Right lobe of liver (tissue), 6 donors: ENCODE measurements at regions not wholly inside any gene's neighbourhood (a gene's known extent, or its start where the extent isn't known, plus 50 kb on each side); places are given as distances from the start of the nearest gene placed in this dataset.

Experiments
- ATAC-seq, 4 donors: fragments of 200-7000 bp; cut with Tn5 transposase; one replicate each; pipeline ENCODE4 v1.9.1; 2020; ENCODE audit warnings: mild to moderate bottlenecking in 4 of 4, moderate library complexity in 4 of 4
- DNase-seq, 3 donors: peaks; one replicate each; pipeline ENCODE4 v3.0.0-alpha.2; 2020
- H3K27ac ChIP-seq, 3 donors: fragments of 200-600 bp; one replicate each; pipeline ENCODE4 v1.8.0; 2022
- H3K27me3 ChIP-seq, 2 donors: fragments of 200-600 bp; one replicate each; pipeline ENCODE4 v1.8.0; 2022
- H3K36me3 ChIP-seq, 4 donors: fragments of 200-600 bp; sonication (generic) in 1 of 4; one replicate each; pipeline versions ENCODE4 v1.5.1 to v1.8.0; 2017 to 2022; ENCODE audit warnings: control low read depth in 1 of 4
- H3K4me1 ChIP-seq, 4 donors: fragments of 200-600 bp; sonication (generic) in 1 of 4; one replicate each; pipeline versions ENCODE4 v1.5.1 to v1.8.0; 2017 to 2022; ENCODE audit warnings: control low read depth in 1 of 4
- H3K4me3 ChIP-seq, 3 donors: fragments of 200-600 bp; one replicate each; pipeline ENCODE4 v1.8.0; 2022
- H3K9me3 ChIP-seq, 4 donors: fragments of 200-600 bp; sonication (generic) in 1 of 4; one replicate each; pipeline versions ENCODE4 v1.5.1 to v1.8.0; 2017 to 2022; ENCODE audit warnings: control low read depth in 1 of 4
- POLR2A ChIP-seq: fragments of 450-650 bp; IDR thresholded peaks from one replicate; pipeline ENCODE4 v1.6.1; 2017; ENCODE audit warnings: antibody characterized with exemption, mild to moderate bottlenecking
- whole genome bisulfite sequencing: methylation state at CpG from one replicate; pipeline ENCODE4 v1.1.6; 2018; ENCODE audit warnings: low coverage, low lambda C conversion rate; ENCODE audit not compliant: insufficient coverage; ENCODE audit errors: missing lambda C conversion rate; 5-methylcytosine and 5-hydroxymethylcytosine counted together
- intact Hi-C, 2 donors: fragments of 100-400 bp; cut with DNase I; formaldehyde crosslinking; loops; one replicate each; pipeline versions ENCODE4 v1.11.2 to v1.14.1; 2022
- TF ChIP-seq, protein P1 (sequence below), 4 donors: fragments of 200-600 bp in 3 of 4; fragments of 450-650 bp in 1 of 4; IDR thresholded peaks; one replicate each; pipeline versions ENCODE4 v1.5.1 to v1.8.0; 2016 to 2022; ENCODE audit warnings: antibody characterized with exemption in 4 of 4, mild to moderate bottlenecking in 2 of 4
- donor health status: DM: no; HTN: yes; CAD: no.
- donor health status: DM: no; HTN: no; CAD: no.
- donor health status: DM: no; HTN: no; CAD: no.
- donor health status: DM: no; HTN: yes; CAD: no.
- donor health status: DM: no; HTN: yes; CAD: no.

DNA sequence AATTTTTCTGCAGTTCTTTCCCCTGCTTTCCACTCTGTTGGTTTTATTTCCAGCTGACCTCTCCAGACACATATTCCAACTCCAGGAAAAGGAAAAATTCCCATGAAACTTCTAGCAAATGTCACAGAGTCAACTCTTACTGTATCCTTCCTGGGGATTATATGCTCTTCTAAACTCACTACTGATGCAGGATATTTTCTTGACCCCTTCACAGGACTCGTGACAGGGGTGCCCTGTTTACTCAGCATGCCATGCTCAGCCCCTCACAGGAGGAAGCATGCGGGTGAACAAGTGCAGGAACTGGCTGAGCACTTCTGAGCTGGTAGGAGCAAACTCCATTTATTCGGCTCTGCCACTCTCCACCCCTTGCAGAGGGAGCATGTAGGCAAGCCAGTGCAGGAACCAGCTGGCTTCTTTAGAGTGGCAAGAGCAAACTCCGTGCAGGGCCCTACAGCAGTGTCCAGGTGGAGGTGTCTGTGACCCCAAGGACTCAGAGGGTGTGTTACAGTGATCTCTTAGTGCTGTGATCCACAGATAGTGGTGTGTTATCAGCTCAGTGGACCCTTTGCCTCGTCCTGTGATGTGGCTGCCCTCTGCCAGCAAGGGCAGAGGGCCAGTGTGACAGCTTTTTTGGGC is 413.6 kb upstream of the GRM7 start:
- 33% methylated on average over 4 of the region's 5 CpGs for WGBS
- no peaks in the 10 kb centered on the region for H3K4me1 ChIP-seq
- H3K4me3 ChIP-seq: no peak overlapping the region
- no peak overlapping the region for H3K27ac ChIP-seq
- ATAC-seq (peak in 2 of 4 donors; percentile 21 to 69), DNase-seq (no peak)
- no peaks in the 10 kb centered on the region for H3K9me3 ChIP-seq
- intact Hi-C loops: no loop called here
- no peaks in the 10 kb centered on the region for H3K36me3 ChIP-seq
- TF ChIP-seq, protein P1, sequence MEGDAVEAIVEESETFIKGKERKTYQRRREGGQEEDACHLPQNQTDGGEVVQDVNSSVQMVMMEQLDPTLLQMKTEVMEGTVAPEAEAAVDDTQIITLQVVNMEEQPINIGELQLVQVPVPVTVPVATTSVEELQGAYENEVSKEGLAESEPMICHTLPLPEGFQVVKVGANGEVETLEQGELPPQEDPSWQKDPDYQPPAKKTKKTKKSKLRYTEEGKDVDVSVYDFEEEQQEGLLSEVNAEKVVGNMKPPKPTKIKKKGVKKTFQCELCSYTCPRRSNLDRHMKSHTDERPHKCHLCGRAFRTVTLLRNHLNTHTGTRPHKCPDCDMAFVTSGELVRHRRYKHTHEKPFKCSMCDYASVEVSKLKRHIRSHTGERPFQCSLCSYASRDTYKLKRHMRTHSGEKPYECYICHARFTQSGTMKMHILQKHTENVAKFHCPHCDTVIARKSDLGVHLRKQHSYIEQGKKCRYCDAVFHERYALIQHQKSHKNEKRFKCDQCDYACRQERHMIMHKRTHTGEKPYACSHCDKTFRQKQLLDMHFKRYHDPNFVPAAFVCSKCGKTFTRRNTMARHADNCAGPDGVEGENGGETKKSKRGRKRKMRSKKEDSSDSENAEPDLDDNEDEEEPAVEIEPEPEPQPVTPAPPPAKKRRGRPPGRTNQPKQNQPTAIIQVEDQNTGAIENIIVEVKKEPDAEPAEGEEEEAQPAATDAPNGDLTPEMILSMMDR (IDR thresholded peaks at IDR 0.05): no peak
- TF ChIP-seq POLR2A: no peak
- no peaks in the 10 kb centered on the region for H3K27me3 ChIP-seq

DNA sequence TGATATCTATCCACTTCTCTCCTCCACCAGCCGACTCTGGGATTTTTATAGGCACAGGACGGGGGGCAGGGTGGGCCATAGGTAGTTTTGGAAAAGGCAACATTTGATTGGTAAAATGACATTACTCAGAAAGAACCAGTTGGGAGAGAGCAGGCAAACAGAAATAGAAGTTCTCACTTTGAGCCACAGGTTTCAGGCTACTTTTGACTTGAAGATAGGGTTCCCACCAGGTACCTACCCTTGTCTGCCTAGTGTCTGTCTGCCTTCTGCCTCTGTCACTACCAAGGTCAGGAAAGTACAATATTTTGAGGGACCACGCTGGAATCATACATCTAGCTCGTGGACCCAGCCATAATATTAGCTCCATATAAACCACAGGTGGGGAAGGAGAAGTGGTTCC is 412.9 kb upstream of the GRM7 start:
- 42% methylated on average over 4 of the region's 4 CpGs for WGBS
- Histone ChIP-seq H3K27me3 (no peaks in the 10 kb centered on the region), H3K4me3 (no peak overlapping the region), H3K27ac (no peak overlapping the region), H3K36me3 (no peaks in the 10 kb centered on the region), H3K4me1 (no peaks in the 10 kb centered on the region), H3K9me3 (no peaks in the 10 kb centered on the region)
- DNase-seq (no peak), ATAC-seq (no peak)
- intact Hi-C loops: no loop called here
- no peak for TF ChIP-seq POLR2A
- TF ChIP-seq, protein P1 (IDR thresholded peaks at IDR 0.05): no peak

DNA sequence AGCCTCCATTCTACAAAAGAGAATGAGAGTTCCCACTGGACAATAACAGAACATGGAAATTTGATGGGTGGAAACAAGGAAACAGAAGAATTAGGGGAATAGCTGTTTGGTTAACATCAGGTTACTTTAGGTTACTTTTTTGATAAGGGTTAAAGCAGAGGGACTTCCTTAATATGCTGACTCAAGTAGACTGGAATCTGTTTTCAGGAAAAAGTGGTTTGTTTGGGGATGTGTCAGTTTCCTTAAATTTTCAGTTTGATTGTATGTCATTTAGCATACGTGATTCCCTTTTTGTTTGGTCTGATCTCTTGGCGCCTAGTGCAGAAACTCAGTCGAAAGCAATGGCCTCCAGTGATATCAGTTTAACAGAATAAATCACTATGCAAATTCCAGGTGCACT is 411.8 kb upstream of the GRM7 start:
- Histone ChIP-seq H3K9me3 (no peaks in the 10 kb centered on the region), H3K4me1 (no peaks in the 10 kb centered on the region), H3K36me3 (no peaks in the 10 kb centered on the region), H3K27ac (no peak overlapping the region), H3K4me3 (no peak overlapping the region), H3K27me3 (no peaks in the 10 kb centered on the region)
- DNase-seq: no peak
- ATAC-seq: peak in 3 of 4 donors; percentile 21 to 63 (median 61)
- TF ChIP-seq, protein P1 (IDR thresholded peaks at IDR 0.05): no peak
- TF ChIP-seq POLR2A: no peak
- WGBS: 19% methylated on average over 3 of the region's 3 CpGs
- intact Hi-C loops: no loop called here

DNA sequence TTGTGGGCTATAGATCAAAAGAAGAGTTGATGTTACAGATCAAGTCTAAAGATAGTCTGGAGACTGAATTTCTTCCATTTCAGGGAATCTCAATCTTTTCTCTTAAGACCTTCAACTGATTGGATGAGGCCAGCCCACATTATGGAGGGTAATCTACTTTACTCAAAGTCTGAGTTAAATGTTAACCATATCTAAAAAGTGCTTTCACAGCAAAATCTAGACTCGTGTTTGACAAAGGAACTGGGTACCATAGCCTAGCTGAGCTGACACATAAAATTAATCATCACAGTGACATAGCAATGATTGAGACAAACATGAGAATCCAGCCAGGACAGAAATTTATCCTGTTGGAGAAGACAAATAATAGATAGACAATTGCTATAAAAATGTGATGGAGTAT is 407.9 kb upstream of the GRM7 start:
- DNase-seq (no peak), ATAC-seq (no peak)
- Histone ChIP-seq H3K4me1 (no peaks in the 10 kb centered on the region), H3K27me3 (no peaks in the 10 kb centered on the region), H3K27ac (no peak overlapping the region), H3K9me3 (no peaks in the 10 kb centered on the region), H3K4me3 (no peak overlapping the region), H3K36me3 (no peaks in the 10 kb centered on the region)
- TF ChIP-seq POLR2A: no peak
- TF ChIP-seq, protein P1 (IDR thresholded peaks at IDR 0.05): no peak
- intact Hi-C loops: no loop called here
- 23% methylated on average over 1 of the region's 1 CpG for WGBS

DNA sequence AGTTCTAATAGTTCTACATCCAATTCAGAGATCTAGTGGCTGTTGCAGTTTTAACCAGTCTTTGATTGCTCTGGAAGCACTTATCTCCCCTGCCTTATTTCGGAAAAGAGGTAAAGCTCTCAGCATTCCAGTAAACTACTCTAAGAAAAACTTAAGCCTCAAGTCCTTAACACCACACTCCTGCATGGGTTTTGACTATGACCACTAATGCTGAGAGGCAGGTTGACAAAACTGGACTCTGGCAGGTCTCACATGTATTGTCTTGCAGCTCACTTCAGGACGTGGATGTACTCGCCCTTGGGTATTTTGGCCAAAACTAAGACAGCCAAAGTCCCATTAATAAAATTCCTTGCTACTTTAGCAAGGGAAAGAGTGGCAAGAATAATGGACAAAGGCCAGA is 405.9 kb upstream of the GRM7 start:
- no peaks in the 10 kb centered on the region for H3K9me3 ChIP-seq
- no peak for ATAC-seq
- no peaks in the 10 kb centered on the region for H3K27me3 ChIP-seq
- DNase-seq: no peak
- H3K27ac ChIP-seq: no peak overlapping the region
- TF ChIP-seq, protein P1 (IDR thresholded peaks at IDR 0.05): no peak
- no peak for TF ChIP-seq POLR2A
- 57% methylated on average over 3 of the region's 3 CpGs for WGBS
- H3K4me3 ChIP-seq: no peak overlapping the region
- no peaks in the 10 kb centered on the region for H3K4me1 ChIP-seq
- no peaks in the 10 kb centered on the region for H3K36me3 ChIP-seq
- intact Hi-C loops: no loop called here
